HG03342 (cell line): ENCODE measurements at regions not wholly inside any gene's neighbourhood (a gene's known extent, or its start where the extent isn't known, plus 50 kb on each side); places are given as distances from the start of the nearest gene placed in this dataset.
"Not testable (repeated sequence)": the region's sequence is repeated elsewhere in the genome, so short reads cannot be mapped to it uniquely, and the experiment has no call there.

Source experiments
- ATAC-seq: cut with Tn5 transposase; IDR thresholded peaks from one replicate; pipeline ENCODE4 v1.9.1; 2021; ENCODE audit warnings: mild to moderate bottlenecking, moderate library complexity; ENCODE audit not compliant: unreplicated experiment

GRCh38 chr5:60489856-60490255, 210.1 kb downstream of the DEPDC1B start:
- ATAC-seq, result no peak

DNA sequence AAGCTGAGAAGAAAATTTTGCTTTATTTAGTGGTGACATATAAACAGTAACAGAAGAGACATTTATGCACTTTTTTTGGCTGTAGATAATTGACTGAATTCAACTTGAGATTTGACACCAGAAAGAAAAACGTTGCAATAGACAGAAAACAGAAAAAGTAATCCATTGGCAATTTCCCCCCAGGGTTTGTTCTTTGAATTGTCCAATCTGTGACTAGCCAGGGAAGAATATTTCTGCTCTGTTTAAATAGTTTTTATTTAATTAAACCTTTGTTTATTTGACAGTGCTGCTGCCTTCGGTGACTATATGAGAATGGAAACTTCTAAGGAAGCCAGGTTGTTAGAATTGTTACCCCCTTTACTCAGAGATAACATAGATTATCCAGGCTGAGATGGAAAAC, 210.6 kb downstream of the DEPDC1B start:
- no peak for ATAC-seq

DNA sequence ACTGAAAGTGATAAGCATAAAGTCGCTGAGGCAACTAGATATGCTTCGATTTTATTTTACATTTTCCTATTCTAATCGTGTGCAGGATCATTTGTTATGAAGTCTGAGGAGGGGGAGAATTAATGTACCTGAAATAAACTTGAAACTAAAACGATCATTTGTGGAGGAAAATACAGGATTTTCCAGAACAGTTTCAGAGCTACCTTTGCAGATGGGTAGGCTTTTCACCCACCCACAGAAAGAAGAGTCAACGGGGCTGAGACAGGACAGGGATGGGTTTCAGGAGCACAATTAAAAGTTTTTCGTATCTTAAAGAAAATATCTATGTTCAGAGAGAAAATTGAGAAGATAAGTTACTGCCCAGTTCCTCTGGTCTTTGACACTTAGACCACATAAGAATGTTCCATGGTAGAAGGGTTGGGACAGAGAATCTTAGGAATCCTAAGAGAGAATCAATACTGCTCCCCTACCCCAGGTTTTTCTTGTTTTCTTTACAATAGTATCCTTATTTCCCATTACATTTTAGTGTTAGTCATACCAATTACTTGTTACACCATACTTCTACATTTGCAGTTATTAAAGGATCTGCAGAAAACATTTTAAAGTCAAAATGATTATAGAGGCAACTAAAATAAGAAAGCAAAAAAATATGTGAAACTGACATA, 211.4 kb downstream of the DEPDC1B start:
- no peak for ATAC-seq

DNA sequence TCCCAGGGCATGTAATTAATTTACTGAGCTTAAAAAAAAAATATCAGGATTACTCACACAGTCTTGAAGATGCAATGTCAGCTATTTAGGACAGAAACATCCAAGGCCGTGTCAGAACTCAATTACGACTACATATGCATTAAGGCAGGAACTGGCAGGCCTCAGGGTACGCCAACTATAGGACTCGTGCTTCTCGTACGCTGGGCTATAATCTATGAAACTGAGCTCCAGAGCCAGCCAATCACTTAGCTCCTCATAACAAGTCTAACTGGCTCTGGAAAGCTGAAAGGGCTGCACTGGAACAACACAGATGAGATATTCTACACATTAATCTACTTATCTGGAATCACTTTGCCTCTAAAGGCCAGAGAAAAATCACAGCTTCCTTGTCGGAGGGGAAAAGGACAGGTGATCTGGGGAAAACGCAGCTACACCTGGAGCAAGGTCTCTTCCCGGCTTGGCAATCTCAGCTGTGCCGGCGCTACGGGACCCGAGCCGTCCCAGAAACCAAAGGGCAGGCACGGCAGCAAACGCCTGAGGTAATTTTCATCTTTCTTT, 212.0 kb downstream of the DEPDC1B start:
- ATAC-seq, result no peak

DNA sequence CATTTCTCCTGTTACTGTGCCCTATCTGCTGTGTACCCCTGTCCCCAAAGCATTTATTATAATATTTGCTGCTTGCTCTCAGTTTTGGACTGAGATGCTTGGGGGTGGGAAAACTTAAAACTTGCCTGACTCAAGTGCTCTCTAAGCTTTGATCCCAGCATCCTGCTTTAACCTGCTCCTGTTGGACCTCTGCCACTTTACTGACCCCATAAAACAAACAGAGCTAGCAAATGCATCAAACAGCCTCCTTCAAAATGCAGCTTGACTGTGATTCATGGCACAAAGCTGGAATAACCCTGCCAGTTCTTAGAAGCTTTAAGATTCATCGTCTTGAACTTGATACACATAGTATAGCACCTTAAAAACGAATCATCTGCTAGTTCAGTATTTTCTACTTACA, 212.5 kb downstream of the DEPDC1B start:
- ATAC-seq, result no peak

- no peak for ATAC-seq
Observed at GRCh38 chr5:60485361-60485760, 214.6 kb downstream of the DEPDC1B start.

GRCh38 chr5:60483050-60483449, 216.9 kb downstream of the DEPDC1B start:
- no peak for ATAC-seq

DNA sequence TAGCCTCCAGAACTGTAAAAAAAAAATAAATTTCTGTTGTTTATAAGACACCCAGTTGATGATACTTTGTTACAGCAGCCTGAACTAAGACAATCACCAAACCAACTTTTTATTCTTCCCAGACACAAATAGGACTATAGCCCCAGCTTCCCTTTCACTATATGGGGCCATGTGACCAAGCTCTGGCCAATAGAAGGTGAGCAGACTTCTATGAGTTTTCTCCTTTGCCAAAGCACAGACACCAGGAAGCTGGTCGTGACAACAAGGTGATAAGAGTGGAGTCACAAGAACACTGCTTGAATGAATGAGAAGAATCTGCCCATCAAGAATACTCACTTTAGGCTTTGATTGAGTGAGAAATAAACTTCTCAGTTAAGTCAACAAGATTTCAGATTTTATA, 217.7 kb downstream of the DEPDC1B start:
- no peak for ATAC-seq

GRCh38 chr5:60479542-60479941, 220.4 kb downstream of the DEPDC1B start:
- no peak for ATAC-seq

GRCh38 chr5:60477849-60478248, 222.1 kb downstream of the DEPDC1B start:
- no peak for ATAC-seq

DNA sequence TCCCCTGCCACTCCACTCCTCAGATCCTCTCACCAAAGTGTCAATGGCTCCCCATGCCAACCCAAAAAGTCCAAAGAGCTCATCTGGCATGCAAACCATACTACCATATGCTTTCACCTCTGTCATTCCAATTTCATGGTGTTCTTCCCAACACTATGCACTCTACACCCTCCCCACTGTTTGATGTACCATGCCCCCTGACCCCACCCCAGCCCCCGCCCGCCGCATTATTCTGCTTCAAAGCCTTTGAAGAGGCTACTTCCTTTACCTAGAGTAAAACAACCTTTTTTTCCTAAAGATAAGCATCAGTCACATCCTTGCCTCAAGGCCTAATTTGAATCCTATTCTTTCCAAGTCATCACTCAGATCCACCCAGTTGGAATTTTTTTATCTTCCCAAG, 226.3 kb downstream of the DEPDC1B start:
- no peak for ATAC-seq

DNA sequence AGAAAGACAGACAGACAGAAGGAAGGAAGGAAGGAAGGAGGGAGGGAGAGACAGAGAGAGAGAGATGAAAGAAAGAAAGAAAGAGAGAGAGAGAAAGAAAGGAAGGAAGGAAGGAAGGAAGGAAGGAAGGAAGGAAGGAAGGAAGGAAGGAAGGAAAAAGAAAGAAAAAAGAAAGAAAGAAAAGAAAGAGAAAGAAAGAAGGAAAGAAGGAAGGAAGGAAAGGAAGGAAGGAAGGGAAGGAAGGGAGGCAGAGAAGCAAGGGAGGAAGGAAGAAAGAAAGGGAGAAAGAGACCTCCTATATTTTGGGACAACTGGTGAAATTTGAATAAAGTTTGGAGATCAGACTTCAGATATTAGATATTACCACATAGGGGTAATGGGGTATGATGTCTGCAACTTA, 226.9 kb downstream of the DEPDC1B start:
- ATAC-seq, result not testable (repeated sequence)

DNA sequence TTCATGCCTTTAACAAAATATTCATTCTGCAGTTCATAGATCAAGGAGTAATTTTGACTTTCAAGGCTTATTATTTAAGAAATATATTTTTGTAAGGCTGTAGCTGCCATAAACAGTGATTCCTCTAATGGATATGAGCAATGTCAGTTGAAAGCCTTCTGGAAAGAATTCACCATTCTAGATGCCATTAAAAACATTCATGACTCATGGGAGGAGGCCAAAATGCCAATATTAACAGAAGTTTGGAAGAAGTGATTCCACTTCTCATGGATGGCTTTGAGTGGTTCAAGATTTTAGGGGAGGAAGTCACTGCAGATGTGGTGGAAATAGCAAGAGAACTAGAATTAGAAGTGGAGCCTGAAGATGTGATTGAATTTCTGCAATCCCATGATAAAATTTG, 229.1 kb downstream of the DEPDC1B start:
- ATAC-seq, result no peak

DNA sequence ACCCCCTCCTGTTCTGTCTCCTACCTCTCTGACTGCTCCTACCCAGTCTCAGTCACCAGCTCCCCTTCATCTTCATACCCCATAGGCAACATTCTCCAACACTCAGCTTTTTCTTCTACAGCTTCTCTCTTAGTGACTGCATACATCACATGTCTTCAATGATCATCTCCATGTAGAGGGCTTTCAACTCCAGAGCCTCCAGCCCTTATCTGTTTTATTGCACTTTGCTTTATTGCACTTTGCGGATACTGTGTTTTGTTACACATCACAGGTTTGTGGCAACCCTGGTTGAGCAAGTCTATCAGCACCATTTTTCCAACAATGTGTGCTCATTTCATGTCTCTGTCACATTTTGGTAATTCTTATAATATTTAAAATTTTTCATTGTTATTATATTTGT, 230.7 kb downstream of the DEPDC1B start:
- no peak for ATAC-seq

GRCh38 chr5:60463179-60463868, 236.6 kb downstream of the DEPDC1B start:
- ATAC-seq, result no peak

- ATAC-seq, result no peak
Observed at GRCh38 chr5:60458666-60459065, 241.3 kb downstream of the DEPDC1B start.

GRCh38 chr5:60457233-60457632, 242.7 kb downstream of the DEPDC1B start:
- ATAC-seq, result no peak

DNA sequence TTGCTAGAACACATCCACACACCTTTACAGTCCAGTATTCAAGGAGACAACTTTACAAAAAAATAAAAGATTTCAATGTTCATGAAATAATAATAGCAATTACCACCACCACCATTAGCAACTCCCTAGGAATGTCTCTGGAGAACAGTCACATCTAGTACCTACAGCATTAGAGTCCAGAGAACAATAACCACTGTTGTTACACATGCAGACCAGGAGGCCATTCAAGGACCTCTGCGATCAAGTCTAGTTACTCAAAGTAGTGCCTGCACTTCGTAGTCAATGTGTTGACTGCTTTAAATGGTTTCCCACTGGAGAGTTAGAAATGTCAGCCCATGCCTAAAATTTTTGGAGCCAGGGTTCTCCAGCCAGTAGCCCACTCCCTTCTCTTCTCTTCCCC, 244.4 kb downstream of the DEPDC1B start:
- no peak for ATAC-seq

DNA sequence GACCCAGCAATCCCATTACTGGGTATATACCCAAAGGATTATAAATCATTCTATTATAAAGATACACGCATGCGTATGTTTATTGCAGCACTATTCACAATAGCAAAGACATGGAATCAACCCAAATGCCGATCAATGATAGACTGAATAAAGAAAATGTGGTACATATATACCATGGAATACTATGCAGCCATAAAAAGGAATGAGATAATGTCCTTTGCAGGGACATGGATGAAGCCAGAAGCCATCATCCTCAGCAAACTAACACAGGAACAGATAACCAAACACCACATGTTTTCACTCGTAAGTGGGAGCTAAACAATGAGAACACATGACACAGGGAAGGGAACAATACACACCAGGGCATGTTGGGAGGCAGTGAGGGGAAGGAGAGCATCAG, 245.7 kb downstream of the DEPDC1B start:
- ATAC-seq, result not testable (repeated sequence)

DNA sequence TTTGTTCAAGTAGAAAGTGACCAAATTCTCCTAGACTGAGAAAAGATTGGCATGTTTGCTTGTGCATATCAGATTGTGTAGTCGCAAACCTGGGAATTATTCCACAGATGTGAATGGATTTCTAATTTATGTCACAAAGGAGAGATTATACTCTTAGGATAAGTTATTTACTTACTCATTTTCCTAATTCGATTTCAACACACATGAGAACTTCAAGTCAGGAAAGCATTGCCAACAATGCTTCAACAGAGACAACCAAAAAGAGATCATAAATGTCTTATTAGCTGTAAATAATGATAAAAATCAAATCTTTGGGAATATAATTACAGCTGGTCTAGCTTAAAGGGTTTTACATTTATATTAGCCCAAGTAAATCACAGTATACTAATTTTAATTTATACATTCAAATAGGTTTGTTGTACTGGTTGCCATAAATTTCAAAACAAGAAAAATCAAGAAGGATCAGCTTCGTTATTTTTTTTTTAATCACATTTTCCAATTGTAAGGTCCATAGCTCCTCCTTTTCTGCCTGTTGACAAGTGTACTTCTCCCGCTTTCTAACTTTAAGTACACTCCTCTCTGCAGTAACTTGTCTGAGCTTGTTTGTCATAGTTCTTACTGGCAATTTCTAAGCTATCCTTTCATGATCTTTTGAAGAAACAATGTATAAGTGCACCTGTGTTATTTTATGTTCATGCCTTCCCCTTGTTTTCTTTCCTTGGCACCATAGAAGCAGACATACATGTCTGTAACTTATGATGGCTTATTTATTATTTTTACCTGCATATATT, 246.6 kb downstream of the DEPDC1B start:
- no peak for ATAC-seq

DNA sequence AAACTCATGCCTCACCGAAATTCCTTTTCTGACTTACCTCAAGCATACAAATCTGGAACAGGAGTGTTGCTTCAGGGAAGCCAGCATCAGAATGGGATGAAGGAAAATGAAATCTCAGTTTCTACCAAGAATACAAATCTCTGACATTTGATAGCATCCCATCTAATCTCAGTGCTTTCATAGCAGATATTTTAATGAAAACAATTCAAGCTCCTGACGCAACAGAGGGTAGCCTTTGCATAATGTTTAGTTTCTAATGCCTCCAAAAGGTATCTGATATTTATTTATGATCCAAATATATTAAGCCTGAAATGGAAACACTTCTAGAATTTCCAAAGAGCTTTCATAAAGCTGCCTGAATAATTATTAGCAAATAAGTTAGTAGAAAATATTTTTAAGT, 251.4 kb downstream of the DEPDC1B start:
- ATAC-seq, result no peak

GRCh38 chr5:60447488-60447920, 252.5 kb downstream of the DEPDC1B start:
- no peak for ATAC-seq
